ENCODE measurements at regions not wholly inside any gene's neighbourhood (a gene's known extent, or its start where the extent isn't known, plus 50 kb on each side); places are given as distances from the start of the nearest gene placed in this dataset.

DNA sequence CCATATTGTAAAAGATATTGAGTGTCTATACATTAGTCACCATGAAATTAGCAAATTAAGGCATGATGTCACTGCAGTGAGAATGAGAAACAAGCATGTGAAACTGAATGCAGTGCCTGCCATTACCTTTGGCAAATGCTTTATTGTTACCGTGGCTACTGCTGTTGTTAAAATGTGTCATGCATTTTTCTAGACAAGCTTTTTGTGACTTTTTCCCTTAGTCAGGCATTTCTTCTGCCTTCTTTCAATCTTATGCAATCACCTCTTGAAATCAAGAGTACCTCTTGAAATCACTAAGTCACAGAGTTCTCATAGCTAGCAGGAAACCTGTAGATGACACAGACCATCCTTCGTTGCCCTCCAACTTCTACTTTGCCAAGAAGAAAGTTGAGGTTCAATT is 461.7 kb upstream of the TENM4 start:
- Histone ChIP-seq H3K27me3 (ENCODE audit: control insufficient read depth in 1 of 2, insufficient read depth in 2 of 2, low read length in 2 of 2) (no peaks in the 10 kb centered on the region), H3K27ac (ENCODE audit: low read depth in 1 of 2, low read length in 2 of 2) (no peak overlapping the region), H3K4me3 (ENCODE audit: low read length) (no peak overlapping the region), H3K9me3 (ENCODE audit: control insufficient read depth in 1 of 2, insufficient read depth in 1 of 2, low read length in 2 of 2) (peaks cover 0 to 8% of the 10 kb centered on the region in 2 experiments), H3K4me1 (ENCODE audit: insufficient read depth, low read length) (no peaks in the 10 kb centered on the region), H3K36me3 (ENCODE audit: insufficient read depth, low read length) (no peaks in the 10 kb centered on the region)
- TF ChIP-seq CTCF (IDR thresholded peaks at IDR 0.05) = no peak
- no peaks in the 10 kb centered on the region for H3K36me3 Mint-ChIP-seq (ENCODE audit: low read depth)
- peaks cover 12% of the 10 kb centered on the region for H3K9me3 Mint-ChIP-seq
- H3K4me1 Mint-ChIP-seq (ENCODE audit: low read depth) = no peaks in the 10 kb centered on the region
- ChIA-PET POLR2A (no interaction called here), CTCF (no interaction called here)
- DNase-seq (no peak), ATAC-seq (ENCODE audit: poor library complexity) (no peak)
- H3K27ac Mint-ChIP-seq = no peak overlapping the region
- intact Hi-C loops (cut with DNase I, micrococcal nuclease) = no loop called here
- H3K27me3 Mint-ChIP-seq = no peaks in the 10 kb centered on the region
- H3K4me3 Mint-ChIP-seq = no peak overlapping the region

GRCh38 chr11:79897896-79898295 is 457.1 kb upstream of the TENM4 start:
- Histone ChIP-seq H3K27me3 (ENCODE audit: control insufficient read depth in 1 of 2, insufficient read depth in 2 of 2, low read length in 2 of 2) (no peaks in the 10 kb centered on the region), H3K9me3 (ENCODE audit: control insufficient read depth in 1 of 2, insufficient read depth in 1 of 2, low read length in 2 of 2) (peaks cover 0 to 12% of the 10 kb centered on the region in 2 experiments), H3K36me3 (ENCODE audit: insufficient read depth, low read length) (no peaks in the 10 kb centered on the region), H3K27ac (ENCODE audit: low read depth in 1 of 2, low read length in 2 of 2) (no peak overlapping the region), H3K4me1 (ENCODE audit: insufficient read depth, low read length) (no peaks in the 10 kb centered on the region), H3K4me3 (ENCODE audit: low read length) (no peak overlapping the region)
- CTCF ChIA-PET = no interaction called here
- POLR2A ChIA-PET = no interaction called here
- no peaks in the 10 kb centered on the region for H3K36me3 Mint-ChIP-seq (ENCODE audit: low read depth)
- no peak for TF ChIP-seq CTCF (IDR thresholded peaks at IDR 0.05)
- no peak overlapping the region for H3K4me3 Mint-ChIP-seq
- H3K27ac Mint-ChIP-seq = no peak overlapping the region
- intact Hi-C loops (cut with DNase I, micrococcal nuclease) = no loop called here
- peaks cover 9% of the 10 kb centered on the region for H3K9me3 Mint-ChIP-seq
- no peaks in the 10 kb centered on the region for H3K27me3 Mint-ChIP-seq
- no peak for DNase-seq
- no peak for ATAC-seq (ENCODE audit: poor library complexity)
- H3K4me1 Mint-ChIP-seq (ENCODE audit: low read depth) = no peaks in the 10 kb centered on the region

DNA sequence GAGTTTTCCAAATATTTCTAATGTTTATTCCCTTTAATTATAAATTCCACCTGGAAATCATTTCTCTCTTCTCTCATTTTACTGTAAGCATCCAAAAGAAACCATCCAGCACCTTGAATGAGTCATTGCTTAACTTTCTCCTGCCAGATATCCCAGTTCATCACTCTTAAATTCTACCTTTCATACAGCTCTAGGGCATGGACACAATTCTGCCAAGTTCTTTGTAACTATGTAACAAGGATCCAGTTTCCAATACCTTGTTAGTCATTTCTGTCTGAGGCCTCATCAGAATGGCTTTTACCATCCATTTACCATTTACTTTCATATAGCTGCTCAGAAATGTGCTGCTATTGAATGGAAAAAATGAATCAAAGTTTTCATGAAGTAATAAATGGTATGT is 455.4 kb upstream of the TENM4 start:
- intact Hi-C loops (cut with DNase I, micrococcal nuclease) = no loop called here
- H3K4me3 ChIP-seq (ENCODE audit: low read length) = no peak overlapping the region
- Mint-ChIP-seq H3K27ac (no peak overlapping the region), H3K36me3 (ENCODE audit: low read depth) (no peaks in the 10 kb centered on the region), H3K9me3 (peaks cover 9% of the 10 kb centered on the region), H3K4me1 (ENCODE audit: low read depth) (no peaks in the 10 kb centered on the region), H3K4me3 (no peak overlapping the region), H3K27me3 (no peaks in the 10 kb centered on the region)
- ChIA-PET POLR2A (no interaction called here), CTCF (no interaction called here)
- no peaks in the 10 kb centered on the region for H3K4me1 ChIP-seq (ENCODE audit: insufficient read depth, low read length)
- no peak overlapping the region for H3K27ac ChIP-seq (ENCODE audit: low read depth in 1 of 2, low read length in 2 of 2)
- DNase-seq (no peak), ATAC-seq (ENCODE audit: poor library complexity) (no peak)
- no peaks in the 10 kb centered on the region for H3K27me3 ChIP-seq (ENCODE audit: control insufficient read depth in 1 of 2, insufficient read depth in 2 of 2, low read length in 2 of 2)
- H3K9me3 ChIP-seq (ENCODE audit: control insufficient read depth in 1 of 2, insufficient read depth in 1 of 2, low read length in 2 of 2) = peaks cover 0 to 8% of the 10 kb centered on the region in 2 experiments
- H3K36me3 ChIP-seq (ENCODE audit: insufficient read depth, low read length) = no peaks in the 10 kb centered on the region
- TF ChIP-seq CTCF (IDR thresholded peaks at IDR 0.05) = no peak

All from CD4-positive, alpha-beta T cell (primary cell).